Brain microvascular endothelial cell (primary cell): ENCODE measurements at regions not wholly inside any gene's neighbourhood (a gene's known extent, or its start where the extent isn't known, plus 50 kb on each side); places are given as distances from the start of the nearest gene placed in this dataset.
A peak's percentile ranks its signal among the peaks of the same experiment; 100 is the strongest.

Experiments
- DNase-seq: peaks from one replicate; pipeline ENCODE4 v3.0.0-alpha.2; 2020
- H3K27ac ChIP-seq: fragments of 250-450 bp; sonication (Bioruptor Pico); 2 replicates; pipeline ENCODE4 v1.5.1; 2020; ENCODE audit warnings: mild to moderate bottlenecking, moderate library complexity
- H3K27me3 ChIP-seq: fragments of 250-450 bp; sonication (Bioruptor Pico); replicated peaks from 2 replicates; pipeline ENCODE4 v1.5.1; 2020; ENCODE audit warnings: mild to moderate bottlenecking
- H3K36me3 ChIP-seq: fragments of 250-450 bp; sonication (Bioruptor Pico); replicated peaks from 2 replicates; pipeline ENCODE4 v1.5.1; 2020; ENCODE audit warnings: mild to moderate bottlenecking
- H3K4me3 ChIP-seq: 2 replicates; pipeline ENCODE4 v1.5.1; 2011; ENCODE audit warnings: low read depth, mild to moderate bottlenecking, control low read depth, low read length, moderate library complexity
- CTCF ChIP-seq: IDR thresholded peaks from 2 replicates; pipeline ENCODE4 v1.5.1; 2011; ENCODE audit warnings: low read depth, mild to moderate bottlenecking, moderate library complexity, low read length, control low read depth, inconsistent platforms; ENCODE audit errors: missing control alignments
- in situ Hi-C: cut with HindIII; loops from 2 replicates; pipeline ENCODE4 v1.10.0; 2017; ENCODE audit warnings: low sequenced_read_pairs, low pct_ligation_motif_present

DNA sequence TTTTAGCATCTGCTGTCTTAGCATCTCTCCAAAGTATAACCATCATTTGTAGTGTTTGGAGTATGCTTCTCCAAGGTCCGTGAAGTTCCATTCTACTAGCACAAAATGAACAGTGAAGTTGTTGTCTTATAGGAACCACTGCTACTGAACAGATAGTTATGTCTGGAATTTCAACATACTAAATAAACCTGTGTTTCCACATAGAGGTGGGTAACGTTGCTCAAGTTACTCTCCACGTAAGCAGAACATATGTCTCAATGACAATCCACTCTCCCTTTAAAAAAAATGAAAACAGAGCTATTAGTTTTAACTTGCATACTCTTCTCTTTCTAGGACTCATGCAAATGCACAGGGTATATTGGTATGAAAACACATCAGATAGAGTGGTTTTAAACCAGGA is 184.3 kb upstream of the TRPC4 start:
- Histone ChIP-seq H3K27ac (no peak overlapping the region), H3K27me3 (no peaks in the 10 kb centered on the region), H3K36me3 (no peaks in the 10 kb centered on the region), H3K4me3 (no peak overlapping the region)
- no peak for DNase-seq
- TF ChIP-seq CTCF, result no peak
- in situ Hi-C loops, result no loop called here

GRCh38 chr13:38046049-38046376 is 176.4 kb upstream of the TRPC4 start:
- TF ChIP-seq CTCF, result no peak
- Histone ChIP-seq H3K27ac (no peak overlapping the region), H3K4me3 (no peak overlapping the region), H3K27me3 (no peaks in the 10 kb centered on the region), H3K36me3 (no peaks in the 10 kb centered on the region)
- no peak for DNase-seq
- in situ Hi-C loops, result no loop called here

GRCh38 chr13:38045278-38046048 is 175.9 kb upstream of the TRPC4 start:
- Histone ChIP-seq H3K36me3 (no peaks in the 10 kb centered on the region), H3K27ac (no peak overlapping the region), H3K4me3 (no peak overlapping the region), H3K27me3 (no peaks in the 10 kb centered on the region)
- in situ Hi-C loops, result no loop called here
- DNase-seq, result peak; percentile 41
- peak; percentile 85 for TF ChIP-seq CTCF

- Histone ChIP-seq H3K36me3 (no peaks in the 10 kb centered on the region), H3K4me3 (no peak overlapping the region), H3K27me3 (no peaks in the 10 kb centered on the region), H3K27ac (no peak overlapping the region)
- TF ChIP-seq CTCF, result no peak
- no peak for DNase-seq
- in situ Hi-C loops, result no loop called here
These were observed 174.5 kb upstream of the TRPC4 start for GRCh38 chr13:38044067-38044466.

- H3K4me3 ChIP-seq, result no peak overlapping the region
- no peaks in the 10 kb centered on the region for H3K27me3 ChIP-seq
- peak; percentile 13 for DNase-seq
- in situ Hi-C loops, result no loop called here
- no peak overlapping the region for H3K27ac ChIP-seq
- H3K36me3 ChIP-seq, result no peaks in the 10 kb centered on the region
- TF ChIP-seq CTCF, result no peak
These were observed 173.2 kb upstream of the TRPC4 start for GRCh38 chr13:38042771-38043170.

DNA sequence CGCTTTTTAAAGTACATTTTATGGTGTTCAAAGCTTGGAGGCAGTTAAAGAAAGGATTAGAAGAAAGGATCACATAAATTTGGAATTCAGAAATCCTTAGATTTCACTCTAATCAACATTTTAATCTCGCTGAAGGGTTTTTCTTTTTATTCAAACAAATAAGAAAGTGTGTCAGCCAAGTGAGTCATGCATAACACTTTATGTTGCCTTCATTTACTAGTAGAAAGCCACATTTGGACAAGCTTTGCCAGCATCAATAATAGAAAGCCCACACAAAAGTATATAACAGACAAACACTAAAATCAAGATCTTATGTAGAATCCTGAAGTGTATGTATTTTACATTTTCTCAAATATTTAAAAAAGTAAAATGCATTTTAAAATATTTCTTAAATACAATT is 154.9 kb upstream of the TRPC4 start:
- in situ Hi-C loops, result no loop called here
- Histone ChIP-seq H3K4me3 (no peak overlapping the region), H3K36me3 (no peaks in the 10 kb centered on the region), H3K27me3 (no peaks in the 10 kb centered on the region), H3K27ac (no peak overlapping the region)
- TF ChIP-seq CTCF, result no peak
- peak; percentile 2 for DNase-seq
